ENCODE measurements at regions not wholly inside any gene's neighbourhood (a gene's known extent, or its start where the extent isn't known, plus 50 kb on each side); places are given as distances from the start of the nearest gene placed in this dataset.

GRCh38 chr13:111546921-111547675 is 226.7 kb downstream of the TEX29 start:
- Histone ChIP-seq H3K9me3 (ENCODE audit: control insufficient read depth, low read length) (no peaks in the 10 kb centered on the region), H3K27ac (ENCODE audit: low read length) (no peak overlapping the region), H3K4me1 (ENCODE audit: control insufficient read depth, insufficient read depth, low read length) (no peaks in the 10 kb centered on the region), H3K4me3 (ENCODE audit: low read length) (no peak overlapping the region), H3K27me3 (ENCODE audit: control insufficient read depth, insufficient read depth) (no peaks in the 10 kb centered on the region)
- ATAC-seq (no peak), DNase-seq (no peak)
- WGBS: 82% methylated on average over 19 of the region's 19 CpGs
- intact Hi-C loops (cut with DNase I): no loop called here

GRCh38 chr13:111547726-111548273 is 227.4 kb downstream of the TEX29 start:
- 91% methylated on average over 40 of the region's 40 CpGs for WGBS
- Histone ChIP-seq H3K4me1 (ENCODE audit: control insufficient read depth, insufficient read depth, low read length) (no peaks in the 10 kb centered on the region), H3K9me3 (ENCODE audit: control insufficient read depth, low read length) (no peaks in the 10 kb centered on the region), H3K27ac (ENCODE audit: low read length) (no peak overlapping the region), H3K4me3 (ENCODE audit: low read length) (no peak overlapping the region), H3K27me3 (ENCODE audit: control insufficient read depth, insufficient read depth) (no peaks in the 10 kb centered on the region)
- intact Hi-C loops (cut with DNase I): no loop called here
- DNase-seq (no peak), ATAC-seq (no peak)

DNA sequence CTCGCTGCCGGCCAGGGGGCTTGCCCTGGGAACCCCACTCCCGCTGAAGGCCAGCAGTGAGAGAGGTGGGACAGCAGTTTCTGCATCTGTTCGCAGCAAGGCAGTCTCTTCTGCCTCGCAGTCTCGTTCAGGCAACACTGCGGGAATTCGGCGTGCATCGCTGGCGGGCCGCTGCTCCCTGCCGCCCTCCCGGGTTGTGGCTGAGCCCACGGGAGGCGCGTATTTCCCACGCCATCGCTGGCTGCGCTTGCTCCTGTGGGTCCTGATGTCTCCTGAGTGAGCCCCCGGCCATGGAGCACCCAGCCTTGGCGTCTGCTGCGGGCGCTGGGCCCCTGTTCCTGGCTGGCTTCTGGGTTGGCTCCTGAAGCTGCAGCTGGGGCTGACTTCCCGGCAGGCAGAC is 227.9 kb downstream of the TEX29 start:
- no peaks in the 10 kb centered on the region for H3K27me3 ChIP-seq (ENCODE audit: control insufficient read depth, insufficient read depth)
- ATAC-seq: no peak
- 89% methylated on average over 25 of the region's 25 CpGs for WGBS

GRCh38 chr13:111548805-111549204 is 228.4 kb downstream of the TEX29 start:
- no peaks in the 10 kb centered on the region for H3K4me1 ChIP-seq (ENCODE audit: control insufficient read depth, insufficient read depth, low read length)
- H3K27ac ChIP-seq (ENCODE audit: low read length): no peak overlapping the region
- DNase-seq: no peak
- ATAC-seq: no peak
- no peaks in the 10 kb centered on the region for H3K27me3 ChIP-seq (ENCODE audit: control insufficient read depth, insufficient read depth)
- no peak overlapping the region for H3K4me3 ChIP-seq (ENCODE audit: low read length)
- intact Hi-C loops (cut with DNase I): no loop called here
- H3K9me3 ChIP-seq (ENCODE audit: control insufficient read depth, low read length): no peaks in the 10 kb centered on the region
- 88% methylated on average over 10 of the region's 10 CpGs for WGBS

More for the DNA sequence above, 227.9 kb downstream of the TEX29 start:
- no peak overlapping the region for H3K27ac ChIP-seq (ENCODE audit: low read length)
- no peak overlapping the region for H3K4me3 ChIP-seq (ENCODE audit: low read length)
- no peak for DNase-seq
- H3K4me1 ChIP-seq (ENCODE audit: control insufficient read depth, insufficient read depth, low read length): no peaks in the 10 kb centered on the region
- intact Hi-C loops (cut with DNase I): no loop called here
- no peaks in the 10 kb centered on the region for H3K9me3 ChIP-seq (ENCODE audit: control insufficient read depth, low read length)

DNA sequence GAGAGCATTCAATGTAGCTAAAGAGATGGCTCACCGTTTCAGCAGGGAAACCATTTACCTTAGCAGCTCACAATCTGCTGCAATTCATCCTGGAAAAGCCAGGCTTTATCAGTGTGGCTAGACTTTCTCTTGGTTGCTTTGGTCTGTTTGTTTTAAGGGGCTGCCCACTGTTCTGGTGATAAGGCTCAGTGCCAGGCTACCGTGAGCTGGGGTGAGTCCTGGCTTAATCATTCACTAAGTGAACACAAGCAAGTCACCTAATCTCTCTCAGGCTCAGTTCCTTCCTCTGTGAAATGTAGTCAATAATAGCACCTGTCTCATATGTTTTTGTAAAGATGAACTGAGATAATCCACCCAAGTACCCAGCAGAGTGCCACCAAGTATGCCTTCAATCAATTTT is 229.0 kb downstream of the TEX29 start:
- H3K4me1 ChIP-seq (ENCODE audit: control insufficient read depth, insufficient read depth, low read length): no peaks in the 10 kb centered on the region
- 26% methylated on average over 2 of the region's 2 CpGs for WGBS
- H3K27ac ChIP-seq (ENCODE audit: low read length): no peak overlapping the region
- no peak overlapping the region for H3K4me3 ChIP-seq (ENCODE audit: low read length)
- intact Hi-C loops (cut with DNase I): no loop called here
- H3K27me3 ChIP-seq (ENCODE audit: control insufficient read depth, insufficient read depth): no peaks in the 10 kb centered on the region
- H3K9me3 ChIP-seq (ENCODE audit: control insufficient read depth, low read length): no peaks in the 10 kb centered on the region
- ATAC-seq (no peak), DNase-seq (no peak)

GRCh38 chr13:111550062-111550461 is 229.6 kb downstream of the TEX29 start:
- intact Hi-C loops (cut with DNase I): no loop called here
- no peak for ATAC-seq
- DNase-seq: no peak
- Histone ChIP-seq H3K27me3 (ENCODE audit: control insufficient read depth, insufficient read depth) (no peaks in the 10 kb centered on the region), H3K9me3 (ENCODE audit: control insufficient read depth, low read length) (no peaks in the 10 kb centered on the region), H3K4me1 (ENCODE audit: control insufficient read depth, insufficient read depth, low read length) (no peaks in the 10 kb centered on the region), H3K4me3 (ENCODE audit: low read length) (no peak overlapping the region), H3K27ac (ENCODE audit: low read length) (no peak overlapping the region)

DNA sequence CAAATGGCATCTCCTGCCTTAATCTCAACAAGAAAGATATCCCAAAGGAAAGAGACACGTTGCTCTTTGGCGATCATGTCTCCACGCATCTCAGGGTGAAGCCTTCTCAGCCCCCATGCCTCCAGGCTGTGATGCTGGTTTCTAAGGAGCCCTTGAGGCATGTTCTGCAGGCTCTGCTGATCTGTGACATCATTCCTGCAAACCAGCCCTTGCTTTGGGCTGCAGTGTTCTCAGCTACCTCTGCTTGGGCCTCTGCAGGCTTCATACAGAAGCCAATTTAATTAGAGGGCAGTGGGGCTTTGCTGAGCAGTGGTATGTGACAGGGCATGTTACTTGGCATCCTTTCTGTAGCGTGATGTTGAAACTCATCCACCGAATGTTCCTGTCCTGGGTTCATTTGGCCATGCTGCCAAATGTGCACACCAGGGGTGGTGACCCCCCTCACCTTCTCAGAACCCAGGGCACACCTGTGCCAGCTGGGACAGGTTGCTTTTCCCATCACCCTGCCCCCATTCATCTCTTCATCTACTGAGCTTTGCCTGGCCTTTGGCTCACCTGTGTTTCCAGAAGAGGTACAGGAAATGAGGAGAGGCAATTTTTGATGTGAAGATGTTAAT is 230.9 kb downstream of the TEX29 start:
- ATAC-seq (no peak), DNase-seq (no peak)
- Histone ChIP-seq H3K4me3 (ENCODE audit: low read length) (no peak overlapping the region), H3K27ac (ENCODE audit: low read length) (no peak overlapping the region), H3K4me1 (ENCODE audit: control insufficient read depth, insufficient read depth, low read length) (no peaks in the 10 kb centered on the region), H3K9me3 (ENCODE audit: control insufficient read depth, low read length) (no peaks in the 10 kb centered on the region), H3K27me3 (ENCODE audit: control insufficient read depth, insufficient read depth) (no peaks in the 10 kb centered on the region)
- intact Hi-C loops (cut with DNase I): no loop called here
- 80% methylated on average over 5 of the region's 5 CpGs for WGBS

DNA sequence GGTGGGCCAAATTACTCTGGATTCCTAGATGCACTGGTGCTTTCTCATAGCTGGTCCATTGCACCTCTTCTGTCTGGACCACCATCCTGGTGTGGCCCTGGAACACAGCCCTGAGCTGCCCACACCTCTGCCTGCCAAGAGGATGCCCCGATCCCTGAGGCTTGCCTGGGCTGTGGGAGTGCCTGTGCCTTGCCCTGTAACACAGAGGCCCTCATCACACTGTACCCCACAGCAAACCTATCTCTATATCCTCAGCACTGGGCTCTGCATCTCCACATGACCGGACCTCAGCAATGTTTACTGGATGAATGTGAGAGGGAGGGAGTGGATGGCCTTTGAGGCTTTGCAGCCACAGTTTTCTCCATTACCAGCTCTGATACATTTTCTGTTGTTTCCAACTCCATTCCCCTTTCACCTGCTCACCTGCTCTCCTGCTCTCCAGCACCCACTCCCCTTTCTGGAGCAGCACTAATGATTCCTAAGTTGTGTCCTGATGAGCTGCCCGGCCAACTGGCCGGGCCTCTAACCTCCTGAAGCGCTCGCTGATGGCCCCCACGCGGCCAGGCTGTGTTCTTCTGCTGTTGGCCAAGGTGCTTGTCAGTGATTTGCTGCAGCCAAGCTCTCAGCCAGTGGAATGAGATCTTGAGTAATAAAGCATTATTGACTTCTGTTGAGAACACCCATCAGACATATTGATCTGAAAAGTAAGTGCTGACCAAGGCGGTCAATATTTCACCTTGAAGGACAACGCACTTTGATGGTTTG is 232.6 kb downstream of the TEX29 start:
- WGBS: 87% methylated on average over 10 of the region's 10 CpGs
- H3K27ac ChIP-seq (ENCODE audit: low read length): no peak overlapping the region
- H3K27me3 ChIP-seq (ENCODE audit: control insufficient read depth, insufficient read depth): no peaks in the 10 kb centered on the region

GRCh38 chr13:111554539-111555267 is 234.3 kb downstream of the TEX29 start:
- no peak for ATAC-seq
- DNase-seq: no peak
- WGBS: 79% methylated on average over 16 of the region's 16 CpGs
- no peaks in the 10 kb centered on the region for H3K27me3 ChIP-seq (ENCODE audit: control insufficient read depth, insufficient read depth)
- H3K4me1 ChIP-seq (ENCODE audit: control insufficient read depth, insufficient read depth, low read length): no peaks in the 10 kb centered on the region
- intact Hi-C loops (cut with DNase I): no loop called here
- H3K4me3 ChIP-seq (ENCODE audit: low read length): no peak overlapping the region
- H3K27ac ChIP-seq (ENCODE audit: low read length): no peak overlapping the region
- no peaks in the 10 kb centered on the region for H3K9me3 ChIP-seq (ENCODE audit: control insufficient read depth, low read length)

More for the DNA sequence above, 232.6 kb downstream of the TEX29 start:
- no peak for DNase-seq
- no peak overlapping the region for H3K4me3 ChIP-seq (ENCODE audit: low read length)
- H3K9me3 ChIP-seq (ENCODE audit: control insufficient read depth, low read length): no peaks in the 10 kb centered on the region
- no peaks in the 10 kb centered on the region for H3K4me1 ChIP-seq (ENCODE audit: control insufficient read depth, insufficient read depth, low read length)
- no peak for ATAC-seq
- intact Hi-C loops (cut with DNase I): no loop called here

DNA sequence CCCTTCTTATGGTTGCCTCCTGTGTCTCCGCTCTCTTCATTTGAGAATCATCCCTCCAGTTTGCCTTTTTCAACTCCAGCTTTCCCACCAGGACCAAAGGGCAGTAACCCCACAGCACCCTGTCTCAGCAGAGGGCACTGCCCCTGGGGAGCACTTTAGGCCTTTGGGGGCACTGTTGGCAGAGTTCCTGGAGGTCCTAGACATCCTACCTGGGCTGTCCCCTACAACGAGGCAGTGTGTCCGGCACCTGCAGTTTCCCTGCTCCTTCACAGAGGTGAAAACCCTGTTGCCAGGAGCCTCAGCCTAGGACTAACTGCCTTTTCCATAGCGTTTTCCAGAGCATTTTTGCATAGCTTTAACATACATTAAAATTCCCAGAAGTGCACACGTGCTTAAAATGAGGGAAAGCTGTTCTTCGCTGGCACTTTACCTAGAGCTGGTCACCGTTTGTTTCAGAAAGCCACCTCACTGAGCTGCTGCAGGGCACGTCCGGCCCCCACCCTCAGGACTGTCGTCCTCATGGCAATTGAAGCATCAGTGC is 234.9 kb downstream of the TEX29 start:
- no peaks in the 10 kb centered on the region for H3K27me3 ChIP-seq (ENCODE audit: control insufficient read depth, insufficient read depth)
- DNase-seq: no peak
- no peaks in the 10 kb centered on the region for H3K4me1 ChIP-seq (ENCODE audit: control insufficient read depth, insufficient read depth, low read length)
- H3K9me3 ChIP-seq (ENCODE audit: control insufficient read depth, low read length): no peaks in the 10 kb centered on the region
- no peak for ATAC-seq
- intact Hi-C loops (cut with DNase I): no loop called here
- WGBS: 74% methylated on average over 10 of the region's 10 CpGs
- no peak overlapping the region for H3K4me3 ChIP-seq (ENCODE audit: low read length)
- H3K27ac ChIP-seq (ENCODE audit: low read length): no peak overlapping the region

Data from right cardiac atrium (tissue), 5 donors.